WTC11 (cell line): ENCODE measurements at regions not wholly inside any gene's neighbourhood (a gene's known extent, or its start where the extent isn't known, plus 50 kb on each side); places are given as distances from the start of the nearest gene placed in this dataset.
"Not testable (repeated sequence)": the region's sequence is repeated elsewhere in the genome, so short reads cannot be mapped to it uniquely, and the experiment has no call there.

Experiments used
- AFF4 ChIP-seq: sonication (generic); formaldehyde crosslinking; IDR thresholded peaks from 2 replicates; pipeline ENCODE4 v1.8.1; 2023; ENCODE audit warnings: mild to moderate bottlenecking, missing genetic modification reagents, borderline replicate concordance
- ATF6 ChIP-seq: sonication (generic); formaldehyde crosslinking; IDR thresholded peaks from 2 replicates; pipeline ENCODE4 v1.8.1; 2023; ENCODE audit warnings: mild to moderate bottlenecking, missing genetic modification reagents
- CTCF ChIP-seq: fragments of 200-600 bp; IDR thresholded peaks from 2 replicates; pipeline ENCODE4 v1.8.0; 2022; ENCODE audit warnings: antibody characterized with exemption
- E2F1 ChIP-seq: sonication (generic); formaldehyde crosslinking; IDR thresholded peaks from 2 replicates; pipeline ENCODE4 v1.8.0; 2022; ENCODE audit warnings: mild to moderate bottlenecking, missing genetic modification reagents
- FOXJ3 ChIP-seq: sonication (generic); formaldehyde crosslinking; IDR thresholded peaks from 2 replicates; pipeline ENCODE4 v1.9.0; 2021; ENCODE audit warnings: missing genetic modification reagents, mild to moderate bottlenecking, borderline replicate concordance
- MYBL2 ChIP-seq: sonication (generic); formaldehyde crosslinking; IDR thresholded peaks from 2 replicates; pipeline ENCODE4 v1.8.1; 2023; ENCODE audit warnings: mild to moderate bottlenecking, moderate library complexity, missing genetic modification reagents
- SMAD4 ChIP-seq: sonication (generic); formaldehyde crosslinking; IDR thresholded peaks from 2 replicates; pipeline ENCODE4 v1.8.0; 2022; ENCODE audit warnings: mild to moderate bottlenecking, missing genetic modification reagents
- ZBTB43 ChIP-seq: sonication (generic); formaldehyde crosslinking; IDR thresholded peaks from 2 replicates; pipeline ENCODE4 v1.8.1; 2023; ENCODE audit warnings: mild to moderate bottlenecking, missing genetic modification reagents
- ZNF138 ChIP-seq: sonication (generic); formaldehyde crosslinking; conservative IDR thresholded peaks from 2 replicates; pipeline ENCODE4 v1.8.1; 2022; ENCODE audit warnings: mild to moderate bottlenecking, moderate library complexity, missing genetic modification reagents

- TF ChIP-seq E2F1; CTCF; FOXJ3 (CRISPR knock-in tag); SMAD4 (CRISPR knock-in tag); AFF4 (CRISPR knock-in tag); ZBTB43 (CRISPR knock-in tag); ZNF138 (CRISPR knock-in tag); ATF6; MYBL2: not testable (repeated sequence)
These were observed 107.6 kb downstream of the NBPF11 start for GRCh38 chr1:148044495-148044894.
